Fibroblast of lung (primary cell): ENCODE measurements at regions not wholly inside any gene's neighbourhood (a gene's known extent, or its start where the extent isn't known, plus 50 kb on each side); places are given as distances from the start of the nearest gene placed in this dataset.

Source experiments
- DNase-seq, 2 donors: peaks; one replicate each; pipeline versions ENCODE4 v3.0.0 to v3.0.0-alpha.2; 2010; ENCODE audit warnings: low read depth in 2 of 2
- H2AFZ ChIP-seq: 2 replicates; pipeline ENCODE4 v1.5.1; 2012; ENCODE audit warnings: low read length, control low read depth, inconsistent platforms
- H3K27ac ChIP-seq: 2 replicates; pipeline ENCODE4 v1.5.1; 2011; ENCODE audit warnings: low read length, control low read depth; ENCODE audit not compliant: insufficient read depth
- H3K27me3 ChIP-seq: 2 replicates; pipeline ENCODE4 v1.5.1; 2011; ENCODE audit warnings: mild to moderate bottlenecking, low read length; ENCODE audit not compliant: control insufficient read depth, insufficient read depth
- H3K36me3 ChIP-seq: 2 replicates; pipeline ENCODE4 v1.5.1; 2011; ENCODE audit warnings: low read length; ENCODE audit not compliant: control insufficient read depth, insufficient read depth
- H3K4me1 ChIP-seq: 2 replicates; pipeline ENCODE4 v1.5.1; 2011; ENCODE audit warnings: low read length; ENCODE audit not compliant: control insufficient read depth, insufficient read depth; ENCODE audit errors: extremely low read depth
- H3K4me2 ChIP-seq: 2 replicates; pipeline ENCODE4 v1.5.1; 2011; ENCODE audit warnings: low read length, control low read depth; ENCODE audit not compliant: insufficient read depth; ENCODE audit errors: extremely low read depth
- H3K4me3 ChIP-seq, 4 experiments: fragments of 200-600 bp in 1 of 4; sonication (generic) in 1 of 4; replicated peaks in 1 of 4; 2 replicates each; pipeline ENCODE4 v1.5.1; 2011 to 2016; ENCODE audit warnings: low read length in 4 of 4, low read depth in 3 of 4, mild to moderate bottlenecking in 3 of 4, control low read depth in 2 of 4, inconsistent platforms in 1 of 4, mixed read lengths in 1 of 4; ENCODE audit not compliant: insufficient read depth in 1 of 4; ENCODE audit errors: control extremely low read depth in 1 of 4
- H3K79me2 ChIP-seq: 2 replicates; pipeline ENCODE4 v1.5.1; 2012; ENCODE audit warnings: mild to moderate bottlenecking, low read length, inconsistent platforms; ENCODE audit not compliant: control insufficient read depth, insufficient read depth
- H3K9ac ChIP-seq: 2 replicates; pipeline ENCODE4 v1.5.1; 2011; ENCODE audit warnings: mild to moderate bottlenecking, low read length, control low read depth; ENCODE audit not compliant: insufficient read depth
- H3K9me3 ChIP-seq: 2 replicates; pipeline ENCODE4 v1.5.1; 2012; ENCODE audit warnings: low read depth, low read length; ENCODE audit not compliant: control insufficient read depth, insufficient read depth
- H4K20me1 ChIP-seq: 2 replicates; pipeline ENCODE4 v1.5.1; 2011; ENCODE audit warnings: low read length; ENCODE audit not compliant: control insufficient read depth, insufficient read depth; ENCODE audit errors: extremely low read depth
- CTCF ChIP-seq, 2 donors: IDR thresholded peaks in 1 of 2; conservative IDR thresholded peaks in 1 of 2; 1 replicate in 1 of 2; 2 replicates in 1 of 2; pipeline ENCODE4 v1.5.1; 2011 to 2012; ENCODE audit warnings: low read length in 2 of 2, control low read depth in 1 of 2, inconsistent platforms in 1 of 2, low read depth in 1 of 2, mild to moderate bottlenecking in 1 of 2
- EZH2 ChIP-seq: IDR thresholded peaks from 2 replicates; pipeline ENCODE4 v1.5.1; 2012; ENCODE audit warnings: low read length, control low read depth, mild to moderate bottlenecking; ENCODE audit errors: missing control alignments

- TF ChIP-seq EZH2 (no peak), CTCF (conservative IDR thresholded peaks at IDR 0.05 in 1 of 2, IDR thresholded peaks at IDR 0.05 in 1 of 2; ENCODE audit: low read depth in 1 of 2, low read length in 2 of 2) (no peak)
- Histone ChIP-seq H3K27me3 (no peaks in the 10 kb centered on the region), H3K9ac (no peak overlapping the region), H3K36me3 (no peaks in the 10 kb centered on the region), H3K4me2 (no peak overlapping the region), H3K4me1 (no peaks in the 10 kb centered on the region), H3K9me3 (no peaks in the 10 kb centered on the region), H4K20me1 (no peaks in the 10 kb centered on the region), H3K27ac (no peak overlapping the region), H2AFZ (no peak overlapping the region), H3K79me2 (no peaks in the 10 kb centered on the region), H3K4me3 (no peak overlapping the region)
- DNase-seq: no peak
Observed at GRCh38 chr22:48926136-48926535, 901.5 kb downstream of the BRD1 start.

GRCh38 chr22:48925450-48925849, 902.2 kb downstream of the BRD1 start:
- Histone ChIP-seq H4K20me1 (no peaks in the 10 kb centered on the region), H3K4me1 (no peaks in the 10 kb centered on the region), H3K27me3 (no peaks in the 10 kb centered on the region), H3K27ac (no peak overlapping the region), H3K36me3 (no peaks in the 10 kb centered on the region), H2AFZ (no peak overlapping the region), H3K4me2 (no peak overlapping the region), H3K9ac (no peak overlapping the region), H3K9me3 (no peaks in the 10 kb centered on the region), H3K4me3 (no peak overlapping the region), H3K79me2 (no peaks in the 10 kb centered on the region)
- no peak for TF ChIP-seq CTCF (conservative IDR thresholded peaks at IDR 0.05 in 1 of 2, IDR thresholded peaks at IDR 0.05 in 1 of 2; ENCODE audit: low read depth in 1 of 2, low read length in 2 of 2)
- no peak for TF ChIP-seq EZH2
- no peak for DNase-seq

GRCh38 chr22:48923996-48924395, 903.7 kb downstream of the BRD1 start:
- Histone ChIP-seq H3K27me3 (no peaks in the 10 kb centered on the region), H3K4me3 (no peak overlapping the region), H4K20me1 (no peaks in the 10 kb centered on the region), H3K4me1 (no peaks in the 10 kb centered on the region), H3K9me3 (no peaks in the 10 kb centered on the region), H2AFZ (no peak overlapping the region), H3K36me3 (no peaks in the 10 kb centered on the region), H3K79me2 (no peaks in the 10 kb centered on the region), H3K4me2 (no peak overlapping the region), H3K27ac (no peak overlapping the region), H3K9ac (no peak overlapping the region)
- TF ChIP-seq EZH2 (no peak), CTCF (conservative IDR thresholded peaks at IDR 0.05 in 1 of 2, IDR thresholded peaks at IDR 0.05 in 1 of 2; ENCODE audit: low read depth in 1 of 2, low read length in 2 of 2) (no peak)
- DNase-seq: no peak
